ENCODE measurements at regions not wholly inside any gene's neighbourhood (a gene's known extent, or its start where the extent isn't known, plus 50 kb on each side); places are given as distances from the start of the nearest gene placed in this dataset.
"Not testable (repeated sequence)": the region's sequence is repeated elsewhere in the genome, so short reads cannot be mapped to it uniquely, and the experiment has no call there.

- peaks cover 4% of the 10 kb centered on the region for H3K4me1 Mint-ChIP-seq (ENCODE audit: low read depth)
These were observed 112.5 kb upstream of the ASB18 start for GRCh38 chr2:236376566-236377244.

GRCh38 chr2:236380051-236380612, 115.9 kb upstream of the ASB18 start:
- peaks cover 5% of the 10 kb centered on the region for H3K27me3 Mint-ChIP-seq (ENCODE audit: low read depth)
- H3K36me3 Mint-ChIP-seq (ENCODE audit: insufficient read depth) = no peaks in the 10 kb centered on the region
- ATAC-seq (no peak), DNase-seq (no peak)
- H3K9me3 Mint-ChIP-seq = peaks cover 6% of the 10 kb centered on the region
- H3K4me3 Mint-ChIP-seq = no peak overlapping the region
- peaks cover 4% of the 10 kb centered on the region for H3K4me1 Mint-ChIP-seq (ENCODE audit: low read depth)

More at GRCh38 chr2:236376566-236377244, 112.5 kb upstream of the ASB18 start:
- H3K9me3 Mint-ChIP-seq = no peaks in the 10 kb centered on the region
- ATAC-seq (no peak), DNase-seq (no peak)
- H3K4me3 Mint-ChIP-seq = no peak overlapping the region
- no peaks in the 10 kb centered on the region for H3K36me3 Mint-ChIP-seq (ENCODE audit: insufficient read depth)
- H3K27me3 Mint-ChIP-seq (ENCODE audit: low read depth) = peaks cover 23% of the 10 kb centered on the region

- H3K36me3 Mint-ChIP-seq (ENCODE audit: insufficient read depth); H3K27me3 Mint-ChIP-seq (ENCODE audit: low read depth); H3K4me3 Mint-ChIP-seq; DNase-seq; ATAC-seq; H3K4me1 Mint-ChIP-seq (ENCODE audit: low read depth); H3K9me3 Mint-ChIP-seq: not testable (repeated sequence)
These were observed 117.0 kb upstream of the ASB18 start for GRCh38 chr2:236381253-236381652.

- not testable (repeated sequence) for H3K36me3 Mint-ChIP-seq (ENCODE audit: insufficient read depth); ATAC-seq; DNase-seq; H3K27me3 Mint-ChIP-seq (ENCODE audit: low read depth); H3K9me3 Mint-ChIP-seq; H3K4me3 Mint-ChIP-seq; H3K4me1 Mint-ChIP-seq (ENCODE audit: low read depth)
These were observed 125.3 kb upstream of the ASB18 start for GRCh38 chr2:236389284-236390216.

GRCh38 chr2:236393101-236393500, 128.9 kb upstream of the ASB18 start:
- no peaks in the 10 kb centered on the region for H3K4me1 Mint-ChIP-seq (ENCODE audit: low read depth)

GRCh38 chr2:236393581-236393980, 129.4 kb upstream of the ASB18 start:
- Mint-ChIP-seq H3K9me3 (no peaks in the 10 kb centered on the region), H3K4me1 (ENCODE audit: low read depth) (no peaks in the 10 kb centered on the region), H3K36me3 (ENCODE audit: insufficient read depth) (no peaks in the 10 kb centered on the region), H3K4me3 (no peak overlapping the region), H3K27me3 (ENCODE audit: low read depth) (peaks cover 7% of the 10 kb centered on the region)
- DNase-seq = no peak
- no peak for ATAC-seq

More at GRCh38 chr2:236393101-236393500, 128.9 kb upstream of the ASB18 start:
- no peaks in the 10 kb centered on the region for H3K36me3 Mint-ChIP-seq (ENCODE audit: insufficient read depth)
- DNase-seq = no peak
- H3K27me3 Mint-ChIP-seq (ENCODE audit: low read depth) = peaks cover 7% of the 10 kb centered on the region
- ATAC-seq = no peak
- no peaks in the 10 kb centered on the region for H3K9me3 Mint-ChIP-seq
- H3K4me3 Mint-ChIP-seq = no peak overlapping the region

- Mint-ChIP-seq H3K27me3 (ENCODE audit: low read depth) (peaks cover 5% of the 10 kb centered on the region), H3K9me3 (no peaks in the 10 kb centered on the region), H3K36me3 (ENCODE audit: insufficient read depth) (no peaks in the 10 kb centered on the region), H3K4me1 (ENCODE audit: low read depth) (no peaks in the 10 kb centered on the region), H3K4me3 (no peak overlapping the region)
- no peak for ATAC-seq
- DNase-seq = no peak
These were observed 130.4 kb upstream of the ASB18 start for GRCh38 chr2:236394571-236394970.

GRCh38 chr2:236395067-236395466, 130.9 kb upstream of the ASB18 start:
- DNase-seq = no peak
- H3K4me1 Mint-ChIP-seq (ENCODE audit: low read depth) = no peaks in the 10 kb centered on the region
- ATAC-seq = no peak
- H3K9me3 Mint-ChIP-seq = no peaks in the 10 kb centered on the region
- H3K36me3 Mint-ChIP-seq (ENCODE audit: insufficient read depth) = no peaks in the 10 kb centered on the region
- no peak overlapping the region for H3K4me3 Mint-ChIP-seq
- H3K27me3 Mint-ChIP-seq (ENCODE audit: low read depth) = peaks cover 4% of the 10 kb centered on the region

- ATAC-seq (no peak), DNase-seq (no peak)
- Mint-ChIP-seq H3K4me3 (no peak overlapping the region), H3K36me3 (ENCODE audit: insufficient read depth) (no peaks in the 10 kb centered on the region), H3K4me1 (ENCODE audit: low read depth) (no peaks in the 10 kb centered on the region), H3K27me3 (ENCODE audit: low read depth) (peaks cover 2% of the 10 kb centered on the region), H3K9me3 (no peaks in the 10 kb centered on the region)
These were observed 132.7 kb upstream of the ASB18 start for GRCh38 chr2:236396818-236397350.

GRCh38 chr2:236397681-236398080, 133.5 kb upstream of the ASB18 start:
- H3K9me3 Mint-ChIP-seq = no peaks in the 10 kb centered on the region
- H3K27me3 Mint-ChIP-seq (ENCODE audit: low read depth) = peaks cover 2% of the 10 kb centered on the region
- H3K4me3 Mint-ChIP-seq = no peak overlapping the region
- no peak for ATAC-seq
- no peaks in the 10 kb centered on the region for H3K36me3 Mint-ChIP-seq (ENCODE audit: insufficient read depth)
- no peaks in the 10 kb centered on the region for H3K4me1 Mint-ChIP-seq (ENCODE audit: low read depth)
- no peak for DNase-seq

GRCh38 chr2:236399409-236399808, 135.2 kb upstream of the ASB18 start:
- no peak for DNase-seq
- Mint-ChIP-seq H3K4me1 (ENCODE audit: low read depth) (no peaks in the 10 kb centered on the region), H3K4me3 (no peak overlapping the region), H3K36me3 (ENCODE audit: insufficient read depth) (no peaks in the 10 kb centered on the region), H3K27me3 (ENCODE audit: low read depth) (no peaks in the 10 kb centered on the region), H3K9me3 (no peaks in the 10 kb centered on the region)
- no peak for ATAC-seq

GRCh38 chr2:236400046-236400574, 135.9 kb upstream of the ASB18 start:
- Mint-ChIP-seq H3K36me3 (ENCODE audit: insufficient read depth) (no peaks in the 10 kb centered on the region), H3K4me3 (no peak overlapping the region), H3K4me1 (ENCODE audit: low read depth) (no peaks in the 10 kb centered on the region), H3K9me3 (no peaks in the 10 kb centered on the region), H3K27me3 (ENCODE audit: low read depth) (no peaks in the 10 kb centered on the region)
- DNase-seq = no peak
- no peak for ATAC-seq

- Mint-ChIP-seq H3K4me1 (ENCODE audit: low read depth) (no peaks in the 10 kb centered on the region), H3K36me3 (ENCODE audit: insufficient read depth) (no peaks in the 10 kb centered on the region), H3K9me3 (no peaks in the 10 kb centered on the region), H3K4me3 (no peak overlapping the region), H3K27me3 (ENCODE audit: low read depth) (no peaks in the 10 kb centered on the region)
- no peak for ATAC-seq
- no peak for DNase-seq
These were observed 136.6 kb upstream of the ASB18 start for GRCh38 chr2:236400594-236401360.

Data from activated T-cell treated with anti-CD3 and anti-CD28 coated beads, Interleukin-2, amount 50 U/mL, for 4 hours (primary cell).